SH-SY5Y (cell line): ENCODE measurements at regions not wholly inside any gene's neighbourhood (a gene's known extent, or its start where the extent isn't known, plus 50 kb on each side); places are given as distances from the start of the nearest gene placed in this dataset.

Experiments used
- GATA2 ChIP-seq: IDR thresholded peaks from 2 replicates; pipeline ENCODE4 v1.6.1; 2011; ENCODE audit warnings: mild to moderate bottlenecking, low read depth, low read length
- GATA3 ChIP-seq: IDR thresholded peaks from 2 replicates; pipeline ENCODE4 v1.6.1; 2011; ENCODE audit warnings: low read depth, mild to moderate bottlenecking, low read length, moderate library complexity

GRCh38 chr12:23060161-23060560 lies 435.2 kb downstream of the ETNK1 start:
- TF ChIP-seq GATA2, result no peak
- no peak for TF ChIP-seq GATA3
